ENCODE measurements at regions not wholly inside any gene's neighbourhood (a gene's known extent, or its start where the extent isn't known, plus 50 kb on each side); places are given as distances from the start of the nearest gene placed in this dataset.

DNA sequence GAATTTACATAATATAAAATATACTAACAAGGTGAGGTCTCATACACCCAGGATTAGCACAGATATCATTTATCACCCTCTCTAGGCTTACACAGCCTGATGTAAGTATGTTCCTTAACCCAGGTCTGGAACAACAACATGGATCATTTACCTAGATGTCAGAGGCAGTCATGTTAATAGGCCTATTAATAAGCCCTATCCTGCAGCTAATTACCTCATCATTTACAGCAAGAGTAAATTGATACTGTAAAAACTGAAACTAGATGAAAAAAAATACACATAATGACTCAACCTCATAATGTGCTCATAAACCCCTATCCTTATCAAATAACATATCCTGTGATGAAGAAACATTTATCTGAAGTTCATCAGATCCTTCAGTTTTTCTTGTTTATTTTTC, 334.3 kb upstream of the MANEA start:
- no peak for DNase-seq (ENCODE audit: low spot score)

DNA sequence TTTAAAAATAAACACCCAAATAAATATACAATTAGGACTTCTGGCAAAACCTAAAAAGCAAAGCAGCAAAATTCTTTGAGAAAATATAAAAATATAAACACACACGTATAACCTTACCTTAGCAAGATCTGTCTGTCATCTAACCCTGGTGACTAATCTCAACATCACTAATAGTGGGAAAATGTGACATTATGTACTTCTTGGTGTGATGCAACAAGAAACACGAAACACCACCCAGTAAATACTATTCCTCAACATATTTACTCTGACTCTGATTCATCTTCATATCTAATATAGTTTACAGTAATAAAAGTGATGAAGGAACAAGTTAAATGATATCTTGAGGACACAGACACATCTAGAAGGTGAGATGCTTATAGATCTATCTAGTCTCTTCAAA, 332.6 kb upstream of the MANEA start:
- no peak for DNase-seq (ENCODE audit: low spot score)

DNA sequence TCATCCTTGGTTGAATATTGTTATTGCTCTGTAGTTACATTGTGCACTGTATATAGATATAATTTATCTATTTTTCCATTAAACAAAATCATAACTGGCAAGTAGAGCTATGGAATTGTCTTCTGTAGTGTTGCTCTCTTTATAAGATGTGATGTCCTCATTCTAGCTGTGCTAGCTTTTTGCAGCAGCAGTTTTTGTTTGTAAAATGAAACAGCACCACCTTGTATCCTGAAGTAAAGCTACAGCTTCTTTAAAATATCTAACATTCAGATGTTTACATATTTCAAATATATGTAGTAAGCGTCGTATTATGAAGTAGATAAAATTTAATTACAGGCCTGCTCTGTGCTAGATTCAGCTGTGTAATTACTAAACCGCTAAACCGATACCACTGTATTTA, 328.8 kb upstream of the MANEA start:
- no peak for DNase-seq (ENCODE audit: low spot score)

DNA sequence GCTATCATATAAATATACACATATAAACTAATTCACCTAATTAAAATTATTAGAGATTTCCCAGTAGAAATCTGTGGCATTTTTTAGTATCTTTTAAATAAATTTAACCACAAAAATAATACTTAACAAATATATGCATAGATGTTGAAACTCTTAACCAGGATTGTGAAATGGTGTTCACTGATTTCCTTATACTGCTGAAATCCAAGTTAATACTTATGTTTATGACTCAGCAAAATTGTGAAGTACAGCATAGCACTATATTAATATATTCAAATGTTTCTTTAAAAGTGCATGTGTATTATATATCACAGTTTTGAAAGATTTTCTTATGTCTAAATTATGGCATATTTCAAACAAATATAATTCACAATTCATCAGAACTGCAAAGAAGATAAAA, 328.2 kb upstream of the MANEA start:
- no peak for DNase-seq (ENCODE audit: low spot score)

DNA sequence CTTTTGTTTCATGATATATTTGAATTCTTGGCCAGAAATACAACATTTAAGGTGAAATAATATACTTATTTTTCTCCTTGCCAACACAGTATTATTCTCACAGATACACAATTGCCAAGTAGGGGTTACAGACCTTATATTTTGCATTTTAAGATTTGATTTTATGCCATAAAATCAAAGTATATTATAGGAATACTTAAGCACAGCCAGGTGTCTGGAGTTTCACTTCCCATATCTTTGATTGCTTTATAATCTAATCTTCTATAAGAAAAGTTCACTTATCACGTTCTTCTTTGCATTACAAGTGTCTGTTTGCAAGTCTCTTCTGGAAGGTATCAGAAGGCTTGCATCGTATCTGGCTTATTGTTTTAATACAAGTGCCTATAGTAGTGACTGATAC, 327.7 kb upstream of the MANEA start:
- no peak for DNase-seq (ENCODE audit: low spot score)

DNA sequence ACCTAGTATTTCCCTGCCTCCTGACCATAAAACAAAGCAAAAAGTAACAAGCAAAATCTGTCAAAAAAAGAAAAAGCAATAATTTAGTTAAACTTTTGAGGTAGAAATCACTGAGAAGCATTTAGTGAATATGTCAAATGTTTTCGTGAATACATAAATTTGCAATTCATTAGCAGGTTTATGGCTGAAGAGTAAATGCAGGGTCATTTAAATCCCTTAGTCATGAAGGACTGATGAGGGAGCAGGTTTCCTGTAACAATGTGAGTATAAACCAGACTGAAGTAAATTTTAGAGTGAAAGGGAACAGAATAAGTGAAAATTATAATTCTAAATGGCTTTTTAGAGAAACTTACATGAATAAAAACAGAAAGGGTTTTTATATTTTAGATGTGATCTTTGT, 313.5 kb upstream of the MANEA start:
- DNase-seq (ENCODE audit: low spot score): no peak

DNA sequence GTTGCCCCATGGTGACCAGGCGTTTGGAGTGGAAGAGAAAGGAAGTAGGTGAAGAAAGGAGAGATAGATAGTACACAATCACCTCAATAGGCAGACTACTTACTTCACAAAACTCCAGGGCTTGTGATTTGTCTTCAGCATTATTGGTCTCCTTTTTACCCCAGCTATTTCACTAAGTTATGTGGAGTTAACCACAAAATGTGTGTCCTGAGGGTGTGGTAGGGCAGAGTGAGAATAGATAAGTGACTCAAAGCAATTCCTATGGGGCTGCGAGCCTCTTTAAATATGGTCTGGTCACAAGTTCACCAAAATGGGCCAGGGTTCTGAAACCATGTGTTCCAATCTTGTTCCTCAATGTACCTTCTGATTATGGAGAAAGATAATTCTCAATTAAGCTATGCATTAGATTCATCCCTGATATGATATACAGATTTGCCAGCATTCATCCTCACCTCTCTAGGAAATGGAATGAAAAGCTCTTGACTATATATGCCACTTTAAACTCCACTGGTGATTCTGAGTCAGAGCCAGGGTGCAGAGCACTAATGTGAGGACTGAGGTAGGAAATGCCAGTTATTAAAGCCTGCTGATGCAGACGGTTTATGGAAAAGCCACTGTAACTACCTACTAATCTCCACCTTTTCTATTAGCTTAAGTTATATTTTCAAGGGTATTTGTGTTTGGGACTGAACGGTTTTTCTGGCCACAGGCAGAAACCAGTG, 310.6 kb upstream of the MANEA start:
- DNase-seq (ENCODE audit: low spot score): no peak

DNA sequence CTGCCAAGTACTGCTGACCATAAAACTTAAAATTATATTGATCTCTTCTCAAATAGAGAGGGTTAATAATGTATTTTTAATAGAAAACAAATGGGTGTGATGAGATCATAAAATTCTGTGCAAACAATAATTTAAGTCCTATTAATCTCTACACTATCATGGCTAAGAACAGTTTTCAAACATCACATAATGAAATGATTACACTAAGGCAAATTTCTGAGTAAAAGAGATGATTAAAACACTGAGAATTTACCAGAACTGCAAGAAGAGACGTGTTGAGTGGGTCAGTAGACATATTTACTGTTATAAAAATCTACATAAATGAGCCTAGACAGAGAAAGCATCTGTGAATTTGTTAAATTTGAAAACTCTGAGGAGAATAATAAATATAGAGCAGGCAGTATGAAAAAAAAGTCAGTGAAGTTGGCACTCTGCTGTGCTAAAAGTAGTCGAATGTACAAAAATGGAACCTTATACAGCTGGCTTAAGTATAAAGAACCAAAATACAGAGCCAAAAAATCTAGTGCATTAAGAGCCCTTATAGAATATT, 302.6 kb upstream of the MANEA start:
- DNase-seq (ENCODE audit: low spot score): no peak

DNA sequence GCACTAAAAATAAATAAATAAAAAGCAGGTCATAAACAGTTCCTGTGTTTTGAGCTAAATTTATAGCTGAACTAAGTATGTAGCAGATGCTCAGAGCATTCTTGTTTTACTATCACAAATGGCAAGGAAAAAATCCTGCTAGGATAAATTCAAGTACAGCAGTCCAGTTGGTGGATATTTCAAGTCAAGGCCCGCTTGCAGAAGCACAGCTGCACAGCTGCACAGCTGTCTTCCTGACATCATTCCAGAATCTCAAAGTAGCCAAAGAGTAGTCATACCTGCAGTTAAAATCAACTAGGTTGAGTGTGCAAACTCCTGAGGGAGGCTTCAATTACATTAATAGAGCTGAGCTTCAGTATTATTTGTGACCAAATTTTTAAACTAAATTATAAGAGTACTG, 297.7 kb upstream of the MANEA start:
- DNase-seq (ENCODE audit: low spot score): no peak

DNA sequence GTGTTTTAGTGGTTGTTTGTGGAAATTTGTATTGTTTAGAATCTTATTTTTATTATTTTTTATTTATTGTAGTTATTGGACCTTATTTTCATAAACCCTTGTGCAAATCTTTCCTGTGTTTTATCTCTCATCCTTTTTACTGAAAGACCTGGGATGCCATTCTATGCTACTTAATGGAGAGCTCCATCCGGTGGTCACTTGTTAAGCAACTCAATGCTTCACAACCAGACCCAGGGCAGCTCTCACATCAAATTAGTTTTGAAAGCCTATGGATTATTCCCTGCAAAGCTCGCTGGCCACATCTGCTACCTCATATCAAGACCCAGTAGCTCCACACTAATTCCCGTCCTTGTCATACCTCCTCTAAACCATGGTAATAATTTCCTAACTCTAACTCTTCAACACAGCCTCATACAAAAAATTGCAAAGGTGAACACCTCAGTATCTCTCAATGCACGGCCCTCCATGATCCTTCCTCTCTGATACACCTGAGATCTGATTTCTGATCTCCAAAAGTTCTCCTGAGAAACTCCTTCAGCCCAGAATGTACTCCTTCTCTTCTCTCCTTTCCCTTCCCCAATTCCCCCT, 296.6 kb upstream of the MANEA start:
- DNase-seq (ENCODE audit: low spot score): no peak

DNA sequence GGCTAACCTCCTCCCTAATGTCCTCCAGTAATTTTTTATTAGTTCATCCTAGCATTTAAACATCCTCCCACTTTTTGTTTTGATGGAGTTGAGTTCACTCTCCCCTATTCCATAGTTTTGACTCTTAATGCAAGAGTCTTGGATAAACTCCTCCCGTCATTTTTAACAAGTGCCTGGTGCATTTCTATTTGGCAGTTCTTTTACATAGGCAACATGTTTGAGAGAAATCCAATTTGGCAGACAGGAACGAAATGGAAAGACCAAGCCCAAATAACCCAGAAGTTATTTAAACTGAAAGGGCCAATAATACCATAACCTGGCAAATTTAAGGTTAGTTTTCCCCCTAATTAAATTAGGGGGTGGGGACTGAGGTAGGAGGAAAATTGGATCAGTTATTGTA, 291.5 kb upstream of the MANEA start:
- DNase-seq (ENCODE audit: low spot score): no peak

DNA sequence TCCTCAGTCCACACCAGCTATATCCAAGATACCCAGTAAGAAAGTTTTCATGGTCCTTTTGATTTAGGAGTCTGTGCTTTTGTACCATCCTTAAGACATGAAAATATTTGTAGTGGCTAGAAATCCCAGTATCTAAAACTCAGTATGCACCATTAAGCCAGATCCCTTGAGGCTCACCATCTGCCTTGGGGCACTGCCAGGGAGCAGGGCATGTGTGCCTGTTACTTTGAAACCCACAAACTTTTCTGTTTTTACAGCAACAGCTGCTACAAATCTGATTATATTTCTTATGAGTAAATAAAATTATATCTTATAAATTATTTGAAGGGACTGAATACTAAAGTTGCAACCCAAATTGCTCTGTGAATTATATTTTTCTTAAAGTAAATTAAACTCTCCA, 290.5 kb upstream of the MANEA start:
- DNase-seq (ENCODE audit: low spot score): no peak

DNA sequence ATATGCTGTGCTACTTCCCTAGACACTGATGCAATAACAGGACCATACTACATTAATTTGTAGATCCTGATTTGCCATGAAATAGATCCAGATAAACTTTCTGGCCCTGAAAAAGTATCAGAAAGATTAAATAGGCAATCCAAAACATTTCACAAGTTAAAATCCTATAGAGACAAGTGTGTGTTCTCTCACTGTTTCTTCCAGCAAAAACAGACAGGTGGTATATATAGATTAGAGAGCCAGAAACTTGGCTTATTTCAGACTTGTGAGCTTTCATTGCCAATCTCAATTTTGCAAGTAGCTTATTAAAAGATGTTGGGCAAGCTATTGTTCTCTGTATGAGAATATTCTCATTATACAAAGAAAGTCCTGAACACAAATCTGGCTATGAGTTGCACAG, 289.1 kb upstream of the MANEA start:
- DNase-seq (ENCODE audit: low spot score): no peak

DNA sequence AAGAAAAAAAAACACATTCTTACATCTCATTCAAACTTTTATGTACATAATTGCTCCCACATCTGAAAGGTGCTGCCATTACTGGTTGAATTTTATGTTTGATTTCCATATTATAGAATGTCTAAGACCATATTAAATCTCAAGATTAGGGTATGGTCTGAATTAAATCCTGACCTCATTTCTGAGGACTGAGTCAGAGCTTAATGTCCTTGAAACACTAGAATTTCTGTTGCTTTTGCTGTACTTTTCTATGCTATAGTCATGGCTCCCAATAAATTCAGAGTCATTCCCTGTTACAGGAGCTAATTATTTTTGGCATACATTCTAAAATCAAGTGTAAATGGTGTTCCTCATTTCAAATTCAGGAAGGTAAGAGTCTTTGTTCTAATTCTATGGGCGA, 285.3 kb upstream of the MANEA start:
- no peak for DNase-seq (ENCODE audit: low spot score)

DNA sequence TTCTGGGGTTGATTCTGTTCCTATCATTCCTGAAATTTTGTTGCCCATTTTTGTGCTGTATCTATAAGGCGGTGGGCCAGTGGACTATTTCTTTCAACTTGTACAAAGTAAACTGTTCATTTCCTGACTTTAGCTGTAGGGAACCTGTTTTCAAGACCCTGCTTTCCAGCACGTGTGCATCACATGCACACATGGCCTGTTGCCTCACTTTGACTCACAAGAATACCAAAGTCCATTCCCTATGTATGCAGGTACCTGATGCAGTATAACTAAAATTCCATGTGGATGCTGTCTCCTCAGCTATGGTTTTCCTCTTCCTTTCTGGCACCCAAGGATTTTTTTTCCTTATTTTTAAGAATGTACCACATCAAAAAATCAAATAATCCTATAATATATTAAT, 284.1 kb upstream of the MANEA start:
- no peak for DNase-seq (ENCODE audit: low spot score)

DNA sequence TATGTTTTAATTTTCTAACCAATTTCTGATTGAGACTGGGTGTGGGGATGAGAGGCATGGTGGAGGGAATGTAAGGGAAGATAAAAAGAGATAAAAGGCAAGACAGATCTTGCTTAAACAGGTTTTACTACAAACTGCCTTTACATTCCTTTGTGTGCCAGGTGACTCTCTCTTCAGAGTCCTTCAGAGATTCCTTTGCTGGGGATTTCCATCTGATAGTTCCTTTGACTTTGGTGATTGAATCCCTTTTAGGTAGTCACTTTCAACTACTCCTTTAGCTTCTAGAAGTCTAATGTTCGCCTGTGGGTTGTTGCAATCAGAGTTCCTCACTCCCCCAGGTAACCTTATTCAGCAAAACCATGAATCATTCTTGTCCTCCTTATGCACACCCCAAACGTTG, 283.3 kb upstream of the MANEA start:
- no peak for DNase-seq (ENCODE audit: low spot score)

DNA sequence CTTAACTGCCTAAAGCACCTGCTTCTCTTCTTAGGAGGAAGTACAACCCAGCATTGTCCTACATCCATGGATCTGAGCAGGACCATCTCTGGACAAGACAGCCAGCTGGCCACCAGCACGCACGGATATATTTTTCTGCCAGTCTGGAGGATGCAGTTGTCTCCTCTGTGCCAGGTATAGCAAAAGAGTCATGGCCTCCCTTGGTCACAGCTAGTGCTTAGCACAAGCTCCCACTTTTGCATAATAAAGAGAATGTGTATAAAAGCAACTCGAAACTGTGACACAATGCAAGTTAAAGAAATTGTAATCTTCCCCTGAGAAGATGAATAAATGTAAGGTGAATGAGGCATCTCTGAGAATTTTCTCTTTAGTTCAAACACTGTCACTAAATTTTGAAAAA, 267.8 kb upstream of the MANEA start:
- no peak for DNase-seq (ENCODE audit: low spot score)

DNA sequence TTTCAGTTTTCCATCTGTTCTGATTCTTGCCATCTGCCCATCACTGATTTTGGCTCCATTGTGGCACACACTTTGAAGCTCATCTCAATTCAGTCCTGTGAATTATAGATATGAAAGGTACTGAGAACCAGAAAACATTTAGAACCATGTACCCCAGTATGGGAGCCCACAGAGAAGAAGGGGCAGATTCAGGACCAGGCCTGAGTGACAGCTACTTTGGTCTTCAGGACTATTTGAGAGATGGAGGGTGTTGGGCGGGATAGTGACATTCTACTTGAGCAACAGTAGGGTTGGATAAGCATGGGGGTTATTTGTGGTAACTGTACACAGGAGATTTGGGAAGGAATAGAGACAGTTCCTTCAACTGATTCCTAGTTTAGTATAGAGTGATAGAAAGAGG, 259.2 kb upstream of the MANEA start:
- no peak for DNase-seq (ENCODE audit: low spot score)

DNA sequence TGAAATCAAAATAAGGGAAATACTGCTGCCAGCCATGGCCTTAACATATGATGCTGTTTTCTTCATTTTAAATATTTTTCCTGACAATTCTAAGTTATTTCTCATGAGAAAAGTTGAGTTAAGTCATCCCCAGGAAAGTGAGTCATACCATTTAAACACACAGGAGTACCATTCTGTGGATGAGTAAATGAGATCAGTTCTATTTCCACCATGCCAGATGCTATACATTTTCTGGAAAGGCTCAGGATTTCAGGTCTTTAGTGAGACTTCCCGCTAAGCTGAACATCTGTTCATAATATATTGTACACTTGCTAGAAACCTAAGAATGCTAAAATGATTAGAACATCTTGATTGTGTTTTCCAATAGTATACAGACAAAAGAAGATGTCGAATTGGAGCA, 256.2 kb upstream of the MANEA start:
- DNase-seq (ENCODE audit: low spot score): no peak

DNA sequence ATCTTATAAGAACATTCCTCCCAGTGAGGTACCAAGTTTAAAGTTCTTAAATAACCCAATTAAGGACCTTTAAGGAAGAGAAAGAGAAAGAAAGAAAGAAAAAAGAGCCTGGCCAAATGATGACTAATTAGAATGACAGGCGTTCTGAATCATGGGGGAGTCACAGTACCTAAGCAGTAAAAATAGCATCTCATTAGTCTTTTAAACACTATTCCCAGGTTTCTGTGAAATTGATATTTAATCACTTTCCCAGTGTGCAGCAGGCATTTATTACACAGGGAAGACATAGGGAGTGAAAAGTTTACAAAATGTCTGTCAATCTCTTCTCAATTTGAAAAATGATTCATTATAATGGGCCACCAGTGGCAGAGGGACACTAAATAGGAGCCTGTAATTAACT, 251.4 kb upstream of the MANEA start:
- no peak for DNase-seq (ENCODE audit: low spot score)

DNA sequence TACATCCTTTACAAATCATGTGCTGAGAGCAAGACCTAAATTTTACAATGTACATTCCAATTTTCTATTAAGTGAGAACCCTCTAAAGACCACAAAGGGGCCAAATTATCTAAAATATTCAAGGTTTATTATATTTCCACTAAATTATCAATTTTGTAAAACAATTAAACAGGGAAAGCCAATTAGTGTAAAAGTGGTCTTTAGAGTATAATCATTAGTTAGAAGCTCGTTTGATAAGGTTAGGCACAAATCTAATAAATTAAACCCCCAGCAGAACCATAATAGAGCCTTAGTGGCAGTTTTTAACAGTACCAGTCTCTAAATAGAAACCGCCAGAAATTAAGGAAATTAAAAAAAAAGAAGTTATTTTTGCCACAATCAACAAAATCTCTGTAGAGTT, 249.1 kb upstream of the MANEA start:
- DNase-seq (ENCODE audit: low spot score): no peak

DNA sequence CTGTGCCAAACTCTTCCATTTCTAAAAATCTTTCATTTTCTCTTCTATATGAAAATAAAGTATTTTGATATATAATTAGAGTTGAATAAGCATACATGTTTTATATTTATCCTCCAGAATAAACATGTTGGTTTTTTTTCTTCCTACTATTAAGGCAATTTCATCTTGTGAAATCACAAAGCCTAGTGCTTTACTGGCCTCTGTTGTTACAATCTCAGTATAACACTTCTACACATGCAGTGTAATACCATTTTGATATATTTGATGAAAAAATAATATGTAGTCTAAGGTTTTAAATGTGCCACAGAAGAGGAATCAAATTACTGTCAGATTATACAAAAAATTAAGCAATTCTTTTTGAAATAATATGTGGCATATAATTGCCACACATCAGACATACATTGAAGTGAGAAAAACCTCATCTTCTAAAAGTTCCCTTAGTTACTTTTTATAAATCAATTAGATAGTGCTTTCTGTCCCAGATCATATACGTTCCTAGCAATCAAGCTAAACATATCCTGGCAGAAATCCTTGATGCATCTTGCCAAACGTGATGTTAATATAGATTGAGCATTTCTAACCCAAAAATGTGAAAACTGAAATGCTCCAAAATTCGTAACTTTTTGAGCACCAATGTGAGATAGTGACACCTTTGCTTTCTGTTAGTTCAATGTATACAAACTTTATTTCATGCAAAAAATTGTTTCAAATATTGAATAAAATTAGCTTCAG, 225.1 kb upstream of the MANEA start:
- DNase-seq (ENCODE audit: low spot score): no peak

DNA sequence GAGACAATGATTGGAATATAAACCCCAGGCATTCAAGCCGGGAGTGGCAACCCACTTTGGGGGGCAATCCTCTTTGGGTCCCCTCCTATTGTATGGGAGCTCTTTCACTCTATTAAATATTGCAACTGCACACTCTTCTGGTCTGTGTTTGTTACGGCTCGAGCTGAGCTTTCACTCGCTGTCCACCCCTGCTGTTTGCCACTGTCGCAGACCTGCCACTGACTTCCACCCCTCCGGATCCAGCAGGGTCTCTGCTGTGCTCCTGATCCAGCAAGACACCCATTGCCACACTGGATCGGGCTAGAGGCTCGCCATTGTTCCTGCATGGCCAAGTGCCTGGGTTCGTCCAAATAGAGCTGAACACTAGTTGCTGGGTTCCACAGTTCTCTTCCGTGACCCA, 222.8 kb upstream of the MANEA start:
- DNase-seq (ENCODE audit: low spot score): no peak

Data from ureter (tissue), 1 donor.